NCI-H128 (cell line): ENCODE measurements at regions not wholly inside any gene's neighbourhood (a gene's known extent, or its start where the extent isn't known, plus 50 kb on each side); places are given as distances from the start of the nearest gene placed in this dataset.
"Not testable (repeated sequence)": the region's sequence is repeated elsewhere in the genome, so short reads cannot be mapped to it uniquely, and the experiment has no call there.

ENCODE experiments used
- DNase-seq: peaks from one replicate; lab custom pipeline; 2025; ENCODE audit not compliant: unreplicated experiment; lab: John Stamatoyannopoulos, UW

DNA sequence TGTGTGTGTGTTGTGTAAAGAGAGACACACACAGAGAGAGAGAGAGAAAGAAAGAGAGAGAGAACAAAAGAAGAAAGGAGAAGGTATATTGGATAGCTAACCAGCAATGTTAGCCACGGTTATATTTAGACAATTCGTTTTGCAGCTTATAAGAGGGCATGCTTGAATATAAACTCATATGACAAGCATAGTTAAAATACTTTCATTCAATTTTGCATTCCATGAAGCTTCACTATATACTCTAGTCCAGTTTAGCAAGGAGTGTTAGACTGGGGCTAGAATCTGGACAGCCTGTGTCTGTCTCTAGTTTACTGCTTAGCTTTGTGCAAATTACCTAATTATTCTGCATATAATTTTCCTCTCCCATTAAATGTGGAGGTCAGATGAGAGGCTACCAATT lies 525.9 kb upstream of the ZFP42 start:
- no peak for DNase-seq

GRCh38 chr4:187470061-187470460 lies 525.5 kb upstream of the ZFP42 start:
- no peak for DNase-seq

DNA sequence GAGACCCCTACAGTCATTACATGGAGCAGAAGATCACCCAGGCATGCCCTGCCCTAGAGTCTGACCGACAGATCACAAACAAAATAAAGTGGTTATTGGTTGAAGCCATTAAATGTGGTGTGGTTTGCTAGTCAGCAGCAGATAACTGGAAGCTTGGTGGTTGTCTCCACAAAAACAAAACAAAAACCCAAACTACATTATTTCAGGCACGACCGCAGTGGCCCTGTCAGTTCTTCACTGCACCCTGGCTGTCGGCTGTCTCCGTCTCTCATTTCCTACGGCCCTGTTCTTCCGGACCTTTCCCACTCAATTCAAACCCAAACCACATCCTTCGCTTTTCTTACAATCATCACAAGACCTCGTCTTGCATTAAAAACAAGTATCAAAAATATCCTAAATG lies 521.3 kb upstream of the ZFP42 start:
- DNase-seq: no peak

- no peak for DNase-seq
These were observed 519.7 kb upstream of the ZFP42 start for GRCh38 chr4:187475901-187476300.

- DNase-seq: no peak
These were observed 518.3 kb upstream of the ZFP42 start for GRCh38 chr4:187477224-187477623.

GRCh38 chr4:187478292-187479140 lies 517.1 kb upstream of the ZFP42 start:
- DNase-seq: no peak

DNA sequence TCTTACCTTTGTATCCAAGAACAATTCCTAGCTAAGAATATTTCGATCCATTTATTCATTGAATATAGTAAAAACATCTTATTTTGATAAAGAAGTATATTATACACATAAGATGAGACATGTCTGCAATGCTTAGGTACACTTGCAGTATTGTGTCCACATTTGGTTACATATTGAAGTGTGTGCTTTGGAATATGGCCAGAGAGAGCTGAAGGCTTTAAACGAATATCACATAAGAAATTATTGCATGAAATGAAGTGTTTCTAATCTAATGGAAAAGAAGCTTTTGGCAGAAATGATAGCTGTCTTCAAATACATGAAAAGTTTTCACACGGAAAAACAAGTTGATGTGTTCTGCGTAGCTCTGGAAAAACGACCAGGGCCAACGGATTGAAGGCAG lies 516.1 kb upstream of the ZFP42 start:
- DNase-seq: no peak

DNA sequence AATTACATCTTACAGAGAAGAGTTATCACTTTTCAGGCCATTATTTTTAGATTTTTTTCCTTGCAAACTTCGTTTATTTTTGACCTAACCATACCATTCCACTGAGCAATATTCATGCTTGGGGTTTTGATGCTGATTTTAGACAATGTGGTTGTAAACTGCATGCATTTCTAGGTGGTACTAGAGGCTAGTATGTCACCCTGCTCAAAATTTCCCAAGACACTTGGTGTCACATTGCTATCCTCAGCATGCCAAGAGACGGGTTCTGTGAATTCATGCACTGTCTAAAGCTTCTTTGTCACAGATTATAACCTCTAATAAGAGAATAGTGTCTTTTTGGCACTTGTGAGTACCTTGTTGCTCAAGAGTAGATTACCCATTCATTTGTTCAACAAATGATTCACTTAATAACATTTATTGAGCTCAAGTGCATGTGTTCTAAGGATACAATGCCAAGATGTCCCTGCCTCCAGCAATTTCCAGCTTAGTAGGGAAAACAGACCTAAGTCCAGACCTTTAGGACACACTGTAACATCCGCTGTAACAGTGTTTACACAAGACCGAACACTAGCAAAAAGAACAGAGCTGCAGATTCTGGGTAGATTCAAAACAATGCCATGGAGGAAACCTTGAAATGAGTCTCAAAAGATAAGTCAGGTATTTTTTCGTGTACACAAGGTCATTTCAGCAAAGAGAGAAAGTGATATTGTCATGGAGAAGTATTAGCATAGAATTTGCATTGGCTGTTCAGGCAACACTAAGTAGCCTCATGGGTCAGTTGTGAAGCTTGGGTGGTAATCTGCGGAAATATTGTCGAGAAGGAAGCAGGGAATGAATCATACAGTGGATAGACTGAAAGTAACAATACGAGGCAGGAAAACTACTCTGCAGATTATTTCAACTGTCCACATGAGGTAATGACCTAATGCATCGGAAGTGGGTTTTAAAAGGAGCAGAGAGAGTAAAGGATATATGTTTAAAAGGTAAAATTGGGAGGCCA lies 515.1 kb upstream of the ZFP42 start:
- DNase-seq: no peak

DNA sequence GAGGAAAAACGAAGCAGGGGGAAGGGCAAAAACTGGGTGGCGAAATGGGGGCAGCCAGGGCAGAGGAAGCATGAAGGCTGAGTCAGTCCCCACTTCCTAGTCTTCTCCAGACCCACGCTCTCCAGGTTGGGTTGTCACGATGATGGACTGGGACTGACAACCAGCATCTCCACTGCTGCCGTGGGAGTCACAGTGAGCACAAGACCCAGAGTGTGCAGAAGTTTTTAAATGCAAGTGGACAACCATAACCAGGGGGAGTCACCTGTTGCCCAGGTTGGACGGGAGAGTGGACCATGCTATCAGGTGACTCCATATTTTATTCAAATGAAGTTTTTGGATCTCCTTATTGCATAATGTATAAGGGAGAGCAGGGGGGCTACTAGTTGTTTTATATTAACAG lies 511.4 kb upstream of the ZFP42 start:
- no peak for DNase-seq

DNA sequence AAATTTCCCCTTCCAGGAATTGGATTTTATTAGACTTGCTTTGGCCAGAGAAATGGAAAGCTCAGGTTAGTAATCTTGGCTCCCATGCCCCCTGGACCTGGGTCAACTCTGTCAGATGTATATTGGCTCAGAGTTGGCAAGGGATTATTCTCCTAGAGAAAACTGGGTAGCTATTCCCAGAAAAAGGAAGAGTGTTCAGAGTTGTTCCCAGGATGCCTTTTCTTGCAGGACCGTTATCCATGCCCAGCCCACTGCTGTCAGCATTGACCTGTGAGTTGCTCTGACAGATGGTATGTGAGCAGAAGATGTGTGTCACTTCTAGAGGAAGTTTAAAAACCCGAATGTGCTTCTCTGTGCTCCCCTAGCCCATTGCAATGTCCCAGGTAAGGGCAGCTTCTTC lies 509.9 kb upstream of the ZFP42 start:
- DNase-seq: no peak

DNA sequence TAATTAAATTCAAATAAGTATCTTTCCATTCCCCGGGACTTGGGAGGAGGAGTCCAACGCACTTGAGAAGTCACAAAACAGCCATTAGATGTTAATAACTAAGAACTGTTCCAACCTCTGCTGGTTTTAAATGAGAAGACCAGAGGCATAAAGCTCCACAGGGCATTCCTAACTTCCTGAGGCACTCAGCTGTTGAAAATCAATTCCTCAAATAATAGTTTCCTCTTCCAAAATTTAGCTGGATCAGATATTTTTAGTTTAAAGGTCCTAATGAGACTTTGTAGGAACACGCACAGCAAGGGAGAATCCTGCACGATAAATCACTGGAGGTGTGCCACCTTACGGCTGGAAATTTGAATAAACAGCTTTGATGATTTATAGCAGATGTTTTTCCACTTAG lies 504.3 kb upstream of the ZFP42 start:
- no peak for DNase-seq

- DNase-seq: no peak
These were observed 503.6 kb upstream of the ZFP42 start for GRCh38 chr4:187491959-187492358.

GRCh38 chr4:187493661-187494060 lies 501.9 kb upstream of the ZFP42 start:
- DNase-seq: no peak

- no peak for DNase-seq
These were observed 495.6 kb upstream of the ZFP42 start for GRCh38 chr4:187499956-187500355.

DNA sequence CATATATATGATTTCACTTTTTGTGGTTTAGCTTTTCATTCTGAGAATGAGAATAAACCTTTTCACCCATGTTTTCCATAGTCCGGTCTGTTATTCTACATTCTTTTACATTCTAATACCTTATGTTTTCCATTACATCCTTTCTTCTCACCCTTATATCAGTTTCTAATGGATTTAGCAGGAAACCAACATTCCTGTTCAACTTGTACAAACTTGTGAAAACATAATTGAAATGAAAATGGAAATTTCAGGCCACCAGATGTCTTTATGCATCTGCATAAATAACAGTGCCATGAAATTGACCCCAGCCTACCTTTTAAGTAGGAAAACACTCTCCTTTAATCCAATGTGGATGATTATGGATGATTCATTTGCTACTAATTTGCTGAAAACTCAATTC lies 494.8 kb upstream of the ZFP42 start:
- no peak for DNase-seq

- no peak for DNase-seq
These were observed 493.8 kb upstream of the ZFP42 start for GRCh38 chr4:187501731-187502130.

DNA sequence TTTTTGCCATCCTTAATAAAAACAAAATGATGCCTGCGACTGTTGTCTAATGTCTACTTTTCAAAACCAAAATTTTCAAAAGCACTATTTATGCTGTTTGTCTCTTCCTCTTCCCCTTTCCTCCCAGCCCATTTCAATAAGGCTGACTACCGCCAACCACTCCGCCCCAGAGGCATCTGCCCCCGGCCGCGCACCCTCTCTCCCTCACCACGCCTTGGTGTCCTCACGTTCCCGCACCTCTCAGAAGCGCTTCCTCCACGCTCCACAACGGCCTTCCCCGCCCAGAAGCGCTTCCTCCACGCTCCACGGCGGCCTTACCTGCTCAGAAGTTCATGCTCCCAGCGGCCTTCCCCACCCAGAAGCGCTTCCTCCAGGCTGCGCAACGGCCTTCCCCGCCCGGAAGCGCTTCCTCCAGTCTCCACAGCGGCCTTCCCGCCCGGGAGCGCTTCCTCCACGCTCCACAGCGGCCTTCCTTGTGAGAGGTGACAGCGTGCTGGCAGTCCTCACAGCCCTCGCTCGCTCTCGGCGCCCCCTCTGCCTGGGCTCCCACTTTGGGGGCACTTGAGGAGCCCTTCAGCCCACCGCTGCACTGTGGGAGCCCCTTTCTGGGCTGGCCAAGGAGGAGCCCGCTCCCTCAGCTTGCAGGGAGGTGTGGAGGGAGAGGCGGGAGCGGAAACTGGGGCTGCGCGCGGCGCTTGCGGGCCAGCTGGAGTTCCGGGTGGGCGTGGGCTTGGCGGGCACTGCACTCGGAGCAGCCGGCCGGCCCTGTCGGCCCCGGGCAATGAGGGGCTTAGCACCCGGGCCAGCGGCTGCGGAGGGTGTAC lies 490.4 kb upstream of the ZFP42 start:
- DNase-seq: no peak

DNA sequence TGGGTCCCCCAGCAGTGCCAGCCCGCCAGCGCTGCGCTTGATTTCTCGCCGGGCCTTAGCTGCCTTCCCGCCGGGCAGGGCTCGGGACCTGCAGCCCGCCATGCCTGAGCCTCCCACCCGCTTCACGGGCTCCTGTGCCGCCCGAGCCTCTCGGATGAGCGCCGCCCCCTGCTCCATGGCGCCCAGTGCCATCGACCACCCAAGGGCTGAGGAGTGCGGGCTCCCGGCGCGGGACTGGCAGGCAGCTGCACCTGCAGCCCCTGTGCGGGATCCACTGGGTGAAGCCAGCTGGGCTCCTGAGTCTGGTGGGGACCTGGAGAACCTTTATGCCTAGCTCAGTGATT lies 489.8 kb upstream of the ZFP42 start:
- not testable (repeated sequence) for DNase-seq

DNA sequence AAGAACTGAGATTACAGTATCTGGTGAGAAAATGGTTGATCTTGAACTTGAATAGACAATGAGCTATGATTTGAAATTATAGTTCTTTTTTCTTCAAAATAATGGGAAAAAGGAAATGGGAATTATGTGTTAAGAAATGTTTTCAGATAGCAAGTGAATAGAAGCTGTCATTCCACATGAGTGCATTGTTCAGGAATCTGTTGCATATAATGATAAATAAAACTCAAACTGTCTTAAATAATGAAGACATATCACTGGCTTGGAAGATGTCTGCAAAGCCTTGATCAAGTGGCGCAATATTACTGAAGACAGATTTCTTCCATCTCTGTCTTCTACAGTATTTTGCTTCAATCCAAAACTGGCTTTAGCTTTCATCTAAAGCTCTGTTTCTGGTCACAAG lies 479.3 kb upstream of the ZFP42 start:
- no peak for DNase-seq

DNA sequence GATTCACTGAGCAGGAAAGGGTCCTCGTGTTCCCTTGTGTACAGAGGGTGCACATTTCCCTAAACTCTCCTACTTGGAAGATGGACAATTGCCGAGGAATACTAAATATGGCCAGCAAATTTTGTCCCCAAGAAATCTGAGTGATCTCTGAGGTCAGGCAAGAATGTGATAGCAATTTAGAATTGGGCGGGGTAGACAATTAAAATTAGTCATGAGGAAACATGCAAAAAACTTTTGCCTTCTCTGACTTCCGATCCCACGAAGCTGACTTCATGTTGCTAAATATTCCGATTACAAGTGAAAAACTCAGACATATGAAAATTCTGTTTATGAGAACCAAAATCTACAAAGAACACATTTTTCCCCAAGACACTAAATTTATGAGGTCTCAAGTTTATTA lies 453.9 kb upstream of the ZFP42 start:
- DNase-seq: no peak

GRCh38 chr4:187544461-187545053 lies 451.0 kb upstream of the ZFP42 start:
- DNase-seq: no peak
